ENCODE measurements at regions not wholly inside any gene's neighbourhood (a gene's known extent, or its start where the extent isn't known, plus 50 kb on each side); places are given as distances from the start of the nearest gene placed in this dataset.

GRCh38 chr5:4901924-4902323, 238.2 kb upstream of the ADAMTS16 start:
- no peaks in the 10 kb centered on the region for H3K9me3 Mint-ChIP-seq (ENCODE audit: insufficient read depth)

More at GRCh38 chr5:4901924-4902323, 238.2 kb upstream of the ADAMTS16 start:
- H3K27ac Mint-ChIP-seq: no peak overlapping the region
- H2AFZ ChIP-seq (ENCODE audit: insufficient read depth, low read depth, low read length, poor library complexity, severe bottlenecking): no peak overlapping the region
- intact Hi-C loops (cut with micrococcal nuclease): no loop called here
- no peaks in the 10 kb centered on the region for H3K4me1 Mint-ChIP-seq
- TF ChIP-seq CTCF (IDR thresholded peaks at IDR 0.05) (no peak), EZH2 (IDR thresholded peaks at IDR 0.05; ENCODE audit: borderline replicate concordance, insufficient read depth, low read depth, low read length, poor library complexity, severe bottlenecking) (no peak)
- ChIA-PET POLR2A (no interaction called here), CTCF (no interaction called here)
- no peaks in the 10 kb centered on the region for H3K27me3 ChIP-seq (replicated peaks in 1 of 4; ENCODE audit: control extremely low read depth in 1 of 4, control insufficient read depth in 3 of 4, insufficient read depth in 4 of 4, low read length in 3 of 4)
- H3K4me3 Mint-ChIP-seq: no peak overlapping the region
- no peaks in the 10 kb centered on the region for H3K4me1 ChIP-seq (ENCODE audit: control insufficient read depth in 2 of 2, insufficient read depth in 2 of 2, low read length in 2 of 2)
- H4K20me1 ChIP-seq (ENCODE audit: control insufficient read depth, insufficient read depth, low read length, poor library complexity, severe bottlenecking): no peaks in the 10 kb centered on the region
- H3K9ac ChIP-seq (ENCODE audit: low read length): no peak overlapping the region
- ATAC-seq (ENCODE audit: low read depth): no peak
- H3K27ac ChIP-seq (ENCODE audit: low read length in 2 of 2): no peak overlapping the region
- 76% methylated on average over 5 of the region's 5 CpGs for WGBS (ENCODE audit: insufficient coverage)
- H3K36me3 ChIP-seq (replicated peaks in 1 of 2; ENCODE audit: control extremely low read depth in 1 of 2, control insufficient read depth in 1 of 2, extremely low read depth in 1 of 2, insufficient read depth in 2 of 2, low read length in 1 of 2): no peaks in the 10 kb centered on the region
- H3K79me2 ChIP-seq (ENCODE audit: control insufficient read depth, insufficient read depth, low read length): no peaks in the 10 kb centered on the region
- no peak overlapping the region for H3K4me2 ChIP-seq (replicated peaks; ENCODE audit: low read depth, low read length, poor library complexity, severe bottlenecking)
- H3K4me3 ChIP-seq (ENCODE audit: control extremely low read depth in 1 of 5, extremely low read depth in 1 of 5, insufficient read depth in 1 of 5, low read depth in 2 of 5, low read length in 4 of 5): no peak overlapping the region
- H3K27me3 Mint-ChIP-seq: no peaks in the 10 kb centered on the region
- DNase-seq: no peak
- H3K9me3 ChIP-seq (ENCODE audit: control extremely low read depth in 1 of 3, control insufficient read depth in 2 of 3, insufficient read depth in 1 of 3, low read length in 2 of 3): peaks cover 0 to 5% (median 0%) of the 10 kb centered on the region in 3 donors
